D721Med (cell line): ENCODE measurements at regions not wholly inside any gene's neighbourhood (a gene's known extent, or its start where the extent isn't known, plus 50 kb on each side); places are given as distances from the start of the nearest gene placed in this dataset.
"Not testable (repeated sequence)": the region's sequence is repeated elsewhere in the genome, so short reads cannot be mapped to it uniquely, and the experiment has no call there.

Experiments
- DNase-seq: peaks from one replicate; pipeline ENCODE4 v3.0.0; 2011; ENCODE audit warnings: low spot score; ENCODE audit not compliant: insufficient read length
- FAIRE-seq: peaks from 2 replicates; lab custom pipeline; 2011; peaks lifted over from hg19 to GRCh38; lab: Jason Lieb, UNC
- TF ChIP-seq, protein P1 (sequence below): IDR thresholded peaks from 2 replicates; pipeline ENCODE4 v1.5.1; 2012; ENCODE audit warnings: mild to moderate bottlenecking, control low read depth; ENCODE audit not compliant: insufficient read depth; ENCODE audit errors: missing control alignments

DNA sequence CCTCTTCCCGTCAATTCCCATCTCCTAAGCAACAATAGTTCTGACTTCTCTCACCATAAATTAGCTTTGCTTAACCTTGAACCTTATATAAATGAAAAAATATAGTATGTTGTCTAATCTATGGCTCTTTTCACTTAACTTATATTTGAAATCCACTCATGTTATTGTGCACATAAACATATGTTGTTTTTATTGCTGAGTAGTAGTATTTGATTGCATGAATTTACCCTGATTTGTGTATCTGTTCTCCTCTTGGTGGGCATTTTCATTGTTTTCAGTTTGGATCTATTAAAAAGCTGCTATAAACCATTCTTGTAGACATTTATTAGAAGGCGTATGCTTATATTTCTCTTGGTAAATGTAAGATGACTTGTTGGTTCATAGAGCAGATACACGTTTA lies 874.3 kb upstream of the ZEB2 start:
- TF ChIP-seq, protein P1, sequence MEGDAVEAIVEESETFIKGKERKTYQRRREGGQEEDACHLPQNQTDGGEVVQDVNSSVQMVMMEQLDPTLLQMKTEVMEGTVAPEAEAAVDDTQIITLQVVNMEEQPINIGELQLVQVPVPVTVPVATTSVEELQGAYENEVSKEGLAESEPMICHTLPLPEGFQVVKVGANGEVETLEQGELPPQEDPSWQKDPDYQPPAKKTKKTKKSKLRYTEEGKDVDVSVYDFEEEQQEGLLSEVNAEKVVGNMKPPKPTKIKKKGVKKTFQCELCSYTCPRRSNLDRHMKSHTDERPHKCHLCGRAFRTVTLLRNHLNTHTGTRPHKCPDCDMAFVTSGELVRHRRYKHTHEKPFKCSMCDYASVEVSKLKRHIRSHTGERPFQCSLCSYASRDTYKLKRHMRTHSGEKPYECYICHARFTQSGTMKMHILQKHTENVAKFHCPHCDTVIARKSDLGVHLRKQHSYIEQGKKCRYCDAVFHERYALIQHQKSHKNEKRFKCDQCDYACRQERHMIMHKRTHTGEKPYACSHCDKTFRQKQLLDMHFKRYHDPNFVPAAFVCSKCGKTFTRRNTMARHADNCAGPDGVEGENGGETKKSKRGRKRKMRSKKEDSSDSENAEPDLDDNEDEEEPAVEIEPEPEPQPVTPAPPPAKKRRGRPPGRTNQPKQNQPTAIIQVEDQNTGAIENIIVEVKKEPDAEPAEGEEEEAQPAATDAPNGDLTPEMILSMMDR, result no peak
- FAIRE-seq, result no peak
- no peak for DNase-seq

DNA sequence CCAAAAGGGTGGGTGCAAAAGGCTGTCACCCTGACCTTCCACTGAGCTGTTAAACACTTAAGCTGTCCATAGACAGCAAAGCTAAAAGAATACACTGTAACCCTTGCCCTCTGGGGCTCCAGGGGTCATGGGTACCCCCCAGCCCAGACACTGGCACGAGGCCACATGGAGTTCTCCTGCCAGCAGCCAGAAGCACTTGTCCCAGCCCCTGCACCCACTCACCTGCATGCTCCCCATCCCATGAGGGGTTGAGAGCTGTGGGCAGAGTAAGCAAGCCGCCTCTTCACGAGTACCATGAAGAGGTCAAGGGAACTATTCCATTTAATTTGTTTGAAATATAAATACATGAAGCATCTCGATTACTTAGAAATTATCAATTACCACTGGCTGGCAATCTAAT lies 867.1 kb upstream of the ZEB2 start:
- DNase-seq (no peak), FAIRE-seq (no peak)
- TF ChIP-seq, protein P1, result no peak

DNA sequence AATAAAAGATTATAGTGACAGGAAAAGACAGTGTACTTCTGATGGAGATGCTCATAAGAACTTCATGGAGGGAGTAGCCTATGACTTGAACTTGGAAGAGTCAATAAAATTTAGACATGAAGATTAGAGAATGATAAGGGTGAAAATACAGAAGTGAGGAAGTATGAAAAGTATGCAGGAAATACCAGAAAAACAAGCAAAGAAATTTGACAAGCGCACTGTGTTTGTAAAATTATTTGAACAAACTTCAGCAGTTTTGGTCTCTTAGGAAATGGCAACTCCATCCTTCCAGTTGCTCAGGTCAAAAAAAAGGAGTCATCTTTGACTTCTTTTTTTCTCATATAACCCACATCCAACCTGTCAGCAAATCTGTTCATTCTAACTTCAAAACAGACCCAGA lies 864.0 kb upstream of the ZEB2 start:
- FAIRE-seq, result no peak

DNA sequence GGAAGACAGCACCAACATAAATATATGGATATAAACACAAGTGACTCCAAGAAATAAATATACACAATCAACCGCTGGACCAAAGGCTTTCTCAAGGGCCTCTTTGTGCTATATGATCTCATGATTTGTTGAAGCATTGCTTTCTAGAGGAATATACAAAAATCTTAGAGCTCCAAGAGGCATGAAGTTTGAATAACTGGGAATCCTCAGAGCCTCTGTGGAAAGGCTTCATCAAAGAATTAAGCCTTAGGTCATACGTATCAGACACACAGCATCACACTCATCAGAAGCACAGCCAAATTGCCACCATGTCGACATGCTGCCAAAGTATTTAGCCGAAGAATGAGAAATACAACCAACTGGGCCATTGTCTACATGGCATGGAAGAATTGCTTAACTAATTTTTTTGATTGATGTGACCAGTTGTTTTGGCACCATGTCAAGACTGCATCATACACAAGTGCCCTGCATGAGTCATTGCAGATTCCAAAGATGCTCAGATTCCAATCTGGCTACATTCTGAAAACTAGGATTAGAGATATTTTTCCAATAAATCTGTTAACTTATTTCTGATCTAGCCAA lies 860.6 kb upstream of the ZEB2 start:
- FAIRE-seq (no peak), DNase-seq (no peak)
- TF ChIP-seq, protein P1, result no peak

More for the DNA sequence above, 864.0 kb upstream of the ZEB2 start:
- DNase-seq, result no peak
- TF ChIP-seq, protein P1, result no peak

DNA sequence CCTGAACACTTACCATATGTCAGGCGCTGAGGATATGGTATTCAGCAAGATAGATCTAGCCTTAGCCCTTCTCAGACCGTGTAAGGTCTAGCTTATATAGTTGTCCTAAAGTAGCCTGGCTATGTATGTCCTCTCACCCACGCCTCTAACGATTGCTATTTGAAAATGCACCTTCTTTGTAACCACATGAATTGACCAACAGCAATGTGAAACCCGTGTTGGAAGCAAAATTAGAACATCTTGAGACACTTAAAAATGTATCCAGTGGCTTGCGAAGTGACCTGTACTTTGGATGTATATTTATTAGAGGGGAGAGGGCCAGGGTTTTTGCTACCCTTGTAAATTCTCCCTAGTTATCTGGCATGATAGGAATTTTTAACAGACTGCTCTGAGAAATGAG lies 860.0 kb upstream of the ZEB2 start:
- DNase-seq, result no peak
- TF ChIP-seq, protein P1, result no peak
- no peak for FAIRE-seq

DNA sequence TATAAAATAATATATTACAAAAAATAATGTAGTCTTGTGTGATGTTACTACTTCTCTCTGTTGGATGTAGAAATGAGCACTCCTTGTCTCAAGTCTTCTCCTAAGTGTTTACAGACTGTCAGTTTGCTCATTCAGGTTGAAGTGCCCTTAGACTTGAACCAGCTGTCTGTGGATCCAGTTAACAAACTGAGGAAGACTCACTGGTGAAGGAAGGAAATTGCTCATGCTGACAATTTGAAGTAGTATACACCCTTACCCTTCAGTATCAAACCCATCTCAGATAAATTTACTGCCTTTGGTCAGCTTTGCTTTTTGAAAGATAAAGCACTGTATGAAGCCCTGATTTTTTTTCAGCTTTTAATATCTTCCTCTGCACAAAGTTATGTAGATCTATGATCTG lies 854.2 kb upstream of the ZEB2 start:
- TF ChIP-seq, protein P1, result no peak
- FAIRE-seq (no peak), DNase-seq (no peak)

DNA sequence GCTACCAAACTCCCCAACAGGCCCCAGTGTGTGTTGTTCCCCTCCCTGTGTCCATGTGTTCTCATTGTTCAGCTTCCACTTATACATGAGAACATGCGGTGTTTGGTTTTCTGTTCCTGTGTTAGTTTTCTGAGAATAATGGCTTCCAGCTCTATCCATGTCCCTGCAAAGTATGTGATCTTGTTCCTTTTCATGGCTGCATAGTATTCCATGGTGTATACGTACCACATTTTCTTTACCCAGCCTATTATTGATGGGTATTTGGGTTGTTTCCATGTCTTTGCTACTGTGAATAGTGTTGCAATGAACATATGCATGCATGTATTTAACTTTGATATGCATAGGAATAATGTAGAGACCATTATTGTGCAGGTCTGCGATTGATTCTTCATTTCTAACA lies 847.4 kb upstream of the ZEB2 start:
- not testable (repeated sequence) for FAIRE-seq, DNase-seq

DNA sequence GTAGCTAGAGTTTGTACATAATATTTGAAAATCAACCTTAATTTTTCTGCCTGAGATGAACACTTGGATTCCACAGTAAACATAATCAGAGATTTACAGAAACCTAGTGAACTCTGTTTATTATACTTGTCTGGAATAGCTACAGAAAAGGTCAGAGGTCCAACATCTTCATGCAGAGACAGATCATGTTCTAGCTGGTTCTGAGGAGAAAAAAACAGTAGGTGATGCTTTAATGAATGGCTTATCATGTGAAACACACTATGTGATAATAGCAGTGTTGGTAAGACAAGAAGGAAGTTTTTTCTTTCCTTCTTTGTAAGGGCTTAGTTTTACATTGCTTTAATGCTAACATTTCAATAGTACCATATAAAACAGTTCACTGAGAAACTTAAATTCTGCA lies 846.4 kb upstream of the ZEB2 start:
- FAIRE-seq, result no peak
- DNase-seq, result no peak
- TF ChIP-seq, protein P1, result no peak
